ENCODE measurements at regions not wholly inside any gene's neighbourhood (a gene's known extent, or its start where the extent isn't known, plus 50 kb on each side); places are given as distances from the start of the nearest gene placed in this dataset.
"Not testable (repeated sequence)": the region's sequence is repeated elsewhere in the genome, so short reads cannot be mapped to it uniquely, and the experiment has no call there.

GRCh38 chr18:34482204-34482603 is 227.9 kb upstream of the DTNA start:
- no peak for DNase-seq

- DNase-seq, result no peak
Measured at GRCh38 chr18:34483198-34483597, 226.9 kb upstream of the DTNA start.

GRCh38 chr18:34491719-34492118 is 218.4 kb upstream of the DTNA start:
- DNase-seq, result no peak

- no peak for DNase-seq
Measured at GRCh38 chr18:34492652-34493051, 217.4 kb upstream of the DTNA start.

- DNase-seq, result peak; percentile 37
Measured at GRCh38 chr18:34493099-34493544, 217.0 kb upstream of the DTNA start.

GRCh38 chr18:34493566-34494358 is 216.3 kb upstream of the DTNA start:
- no peak for DNase-seq

- no peak for DNase-seq
Measured at GRCh38 chr18:34494359-34494696, 215.8 kb upstream of the DTNA start.

GRCh38 chr18:34495506-34495905 is 214.6 kb upstream of the DTNA start:
- DNase-seq, result no peak

- no peak for DNase-seq
Measured at GRCh38 chr18:34501553-34501952, 208.5 kb upstream of the DTNA start.

GRCh38 chr18:34506198-34506597 is 203.9 kb upstream of the DTNA start:
- no peak for DNase-seq

- no peak for DNase-seq
Measured at GRCh38 chr18:34509163-34509562, 200.9 kb upstream of the DTNA start.

- DNase-seq, result no peak
Measured at GRCh38 chr18:34509879-34510586, 200.1 kb upstream of the DTNA start.

- DNase-seq, result no peak
Measured at GRCh38 chr18:34510926-34511325, 199.2 kb upstream of the DTNA start.

- DNase-seq, result no peak
Measured at GRCh38 chr18:34511435-34511834, 198.7 kb upstream of the DTNA start.

- DNase-seq, result no peak
Measured at GRCh38 chr18:34511879-34512278, 198.2 kb upstream of the DTNA start.

- DNase-seq, result no peak
Measured at GRCh38 chr18:34514238-34514637, 195.9 kb upstream of the DTNA start.

- no peak for DNase-seq
Measured at GRCh38 chr18:34514957-34515356, 195.1 kb upstream of the DTNA start.

- DNase-seq, result not testable (repeated sequence)
Measured at GRCh38 chr18:34516355-34516754, 193.7 kb upstream of the DTNA start.

GRCh38 chr18:34516996-34517395 is 193.1 kb upstream of the DTNA start:
- not testable (repeated sequence) for DNase-seq

GRCh38 chr18:34521040-34521439 is 189.1 kb upstream of the DTNA start:
- no peak for DNase-seq

GRCh38 chr18:34522603-34523002 is 187.5 kb upstream of the DTNA start:
- DNase-seq, result peak; percentile 82

- no peak for DNase-seq
Measured at GRCh38 chr18:34525244-34525643, 184.9 kb upstream of the DTNA start.

- DNase-seq, result no peak
Measured at GRCh38 chr18:34528177-34528576, 181.9 kb upstream of the DTNA start.

All from NCI-H524 treated with DMSO at 0.1 percent for 48 hours (cell line).